Fibroblast of villous mesenchyme (primary cell): ENCODE measurements at regions not wholly inside any gene's neighbourhood (a gene's known extent, or its start where the extent isn't known, plus 50 kb on each side); places are given as distances from the start of the nearest gene placed in this dataset.

ENCODE experiments used
- DNase-seq: peaks from one replicate; pipeline ENCODE4 v3.0.0-alpha.2; 2010; ENCODE audit warnings: low read depth
- H3K4me3 ChIP-seq: 2 replicates; pipeline ENCODE4 v1.5.1; 2011; ENCODE audit warnings: low read depth, mild to moderate bottlenecking, low read length
- TF ChIP-seq, protein P1 (sequence below): IDR thresholded peaks from 2 replicates; pipeline ENCODE4 v1.5.1; 2012; ENCODE audit warnings: low read depth, mild to moderate bottlenecking, low read length; ENCODE audit not compliant: insufficient read depth

DNA sequence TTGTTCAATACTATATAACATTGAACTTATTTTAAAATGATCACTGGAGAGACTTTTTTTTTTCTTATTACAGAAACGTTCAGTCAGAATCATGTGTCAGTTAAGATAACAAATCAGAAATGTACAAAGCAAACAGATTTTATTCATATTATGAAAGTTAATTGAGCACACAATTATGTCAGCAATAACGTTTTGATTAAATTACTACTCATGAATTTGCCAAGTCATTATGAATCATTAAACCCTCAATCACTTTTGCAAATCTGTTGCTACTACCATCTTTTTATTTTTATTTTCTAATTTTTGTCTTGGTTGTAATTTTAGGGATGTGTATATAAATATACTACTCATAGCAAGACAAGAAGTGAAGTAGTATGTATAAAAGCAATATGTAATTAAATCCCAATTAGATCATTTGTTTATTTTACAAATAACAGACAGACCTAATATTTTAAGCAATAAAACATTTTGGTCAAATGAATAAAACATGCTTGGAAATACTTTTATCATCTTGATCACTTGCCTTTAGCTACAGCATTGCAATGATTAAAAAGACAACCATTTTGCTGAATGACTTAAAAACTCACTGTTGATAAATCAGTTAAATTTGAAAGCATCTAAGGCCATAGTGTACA lies 893.4 kb upstream of the MIR17HG start:
- H3K4me3 ChIP-seq, result no peak overlapping the region
- TF ChIP-seq, protein P1, sequence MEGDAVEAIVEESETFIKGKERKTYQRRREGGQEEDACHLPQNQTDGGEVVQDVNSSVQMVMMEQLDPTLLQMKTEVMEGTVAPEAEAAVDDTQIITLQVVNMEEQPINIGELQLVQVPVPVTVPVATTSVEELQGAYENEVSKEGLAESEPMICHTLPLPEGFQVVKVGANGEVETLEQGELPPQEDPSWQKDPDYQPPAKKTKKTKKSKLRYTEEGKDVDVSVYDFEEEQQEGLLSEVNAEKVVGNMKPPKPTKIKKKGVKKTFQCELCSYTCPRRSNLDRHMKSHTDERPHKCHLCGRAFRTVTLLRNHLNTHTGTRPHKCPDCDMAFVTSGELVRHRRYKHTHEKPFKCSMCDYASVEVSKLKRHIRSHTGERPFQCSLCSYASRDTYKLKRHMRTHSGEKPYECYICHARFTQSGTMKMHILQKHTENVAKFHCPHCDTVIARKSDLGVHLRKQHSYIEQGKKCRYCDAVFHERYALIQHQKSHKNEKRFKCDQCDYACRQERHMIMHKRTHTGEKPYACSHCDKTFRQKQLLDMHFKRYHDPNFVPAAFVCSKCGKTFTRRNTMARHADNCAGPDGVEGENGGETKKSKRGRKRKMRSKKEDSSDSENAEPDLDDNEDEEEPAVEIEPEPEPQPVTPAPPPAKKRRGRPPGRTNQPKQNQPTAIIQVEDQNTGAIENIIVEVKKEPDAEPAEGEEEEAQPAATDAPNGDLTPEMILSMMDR, result no peak
- no peak for DNase-seq

DNA sequence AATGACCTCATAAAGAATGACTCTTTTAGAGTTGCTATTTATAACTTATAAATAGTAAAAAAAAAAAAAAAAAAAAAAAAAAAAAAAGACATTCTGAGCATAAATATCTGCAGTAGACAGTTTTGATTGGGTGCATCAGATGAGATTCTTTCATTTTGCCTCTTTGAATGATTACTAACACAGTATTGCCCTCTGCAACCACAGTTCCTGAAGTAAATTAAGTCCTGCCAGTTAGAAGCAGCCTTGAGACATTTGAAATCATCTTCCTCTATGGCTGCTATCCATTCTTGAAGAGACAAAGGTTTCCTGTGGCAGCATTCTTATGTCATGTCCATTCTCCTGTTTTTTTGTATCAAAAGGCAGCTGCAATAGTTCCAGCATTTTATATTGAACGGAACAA lies 892.4 kb upstream of the MIR17HG start:
- no peak overlapping the region for H3K4me3 ChIP-seq
- DNase-seq, result no peak
- TF ChIP-seq, protein P1, result no peak

DNA sequence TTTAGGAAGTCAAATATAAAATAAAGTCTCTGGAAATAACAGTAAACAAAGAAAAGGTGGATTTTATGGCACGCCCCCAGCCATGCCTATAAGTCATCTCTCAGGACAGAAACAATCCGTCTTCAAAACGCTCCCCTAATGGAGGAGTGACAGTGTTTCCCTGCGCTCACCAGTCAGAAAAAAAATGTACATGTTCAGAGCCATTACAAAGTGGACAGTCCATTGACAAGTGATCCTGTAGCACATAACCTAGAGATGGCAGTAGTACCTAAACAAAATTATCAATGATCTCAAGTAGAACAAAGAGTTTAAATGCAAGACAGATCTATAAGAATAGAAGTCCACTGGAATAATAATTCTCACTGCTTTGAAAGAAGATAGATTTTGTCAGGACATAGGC lies 891.7 kb upstream of the MIR17HG start:
- no peak for DNase-seq
- TF ChIP-seq, protein P1, result no peak
- no peak overlapping the region for H3K4me3 ChIP-seq

DNA sequence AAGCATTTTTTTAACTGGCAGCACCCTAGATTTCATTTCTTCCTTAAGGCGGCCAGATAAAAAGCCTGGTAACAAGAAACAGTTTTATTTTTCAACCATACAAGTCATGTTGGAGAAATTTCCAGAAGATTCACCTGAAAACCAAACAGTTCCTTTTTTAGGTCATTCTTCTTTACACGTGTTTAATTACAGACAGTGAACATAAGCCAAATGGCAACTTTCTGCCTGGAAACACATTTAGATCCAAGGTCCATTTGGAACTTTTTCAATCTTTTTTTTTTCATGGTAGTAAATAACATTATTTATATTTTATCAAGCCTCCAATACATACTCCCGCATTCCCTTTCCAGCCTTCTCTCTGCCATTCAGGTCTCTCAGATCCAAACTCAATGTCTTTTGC lies 886.1 kb upstream of the MIR17HG start:
- DNase-seq, result no peak
- TF ChIP-seq, protein P1, result no peak
- no peak overlapping the region for H3K4me3 ChIP-seq

DNA sequence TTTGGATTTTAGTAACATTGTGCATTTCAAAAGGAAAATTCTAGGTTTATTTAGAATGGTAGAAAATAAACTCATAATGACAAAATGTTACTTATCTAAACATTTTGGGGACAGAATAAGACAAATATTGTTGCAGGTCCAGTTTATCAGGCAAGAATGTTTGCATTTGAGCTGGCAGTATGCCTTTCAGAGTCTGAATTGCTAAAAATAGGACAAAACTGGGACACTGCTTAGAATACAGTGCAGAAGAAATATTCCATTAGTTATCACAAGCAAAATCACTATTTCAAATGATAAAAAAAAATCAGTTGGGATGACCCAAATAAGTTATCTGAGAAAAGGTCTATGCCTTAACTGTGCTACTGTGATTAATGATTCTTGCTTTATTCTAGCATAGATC lies 870.3 kb upstream of the MIR17HG start:
- H3K4me3 ChIP-seq, result no peak overlapping the region
- TF ChIP-seq, protein P1, result no peak
- DNase-seq, result no peak

DNA sequence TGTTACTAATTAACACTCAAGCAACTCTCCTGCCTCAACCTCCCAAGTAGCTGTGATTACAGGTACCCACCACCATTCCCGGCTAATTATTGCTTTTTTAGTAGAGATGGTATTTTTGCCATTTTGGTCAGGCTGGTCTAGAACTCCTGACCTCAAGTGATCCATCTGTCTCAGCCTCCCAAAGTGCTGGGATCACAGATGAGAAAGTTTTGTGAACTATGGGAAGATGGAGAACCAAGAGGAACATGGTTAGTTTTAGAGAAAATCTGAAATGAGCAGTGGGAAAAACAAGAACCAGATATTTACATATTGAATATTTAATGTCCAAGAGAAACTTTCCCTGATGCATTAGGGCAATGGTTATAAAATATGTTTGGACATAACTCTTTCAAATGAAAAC lies 863.6 kb upstream of the MIR17HG start:
- DNase-seq, result no peak
- no peak overlapping the region for H3K4me3 ChIP-seq
- TF ChIP-seq, protein P1, result no peak

DNA sequence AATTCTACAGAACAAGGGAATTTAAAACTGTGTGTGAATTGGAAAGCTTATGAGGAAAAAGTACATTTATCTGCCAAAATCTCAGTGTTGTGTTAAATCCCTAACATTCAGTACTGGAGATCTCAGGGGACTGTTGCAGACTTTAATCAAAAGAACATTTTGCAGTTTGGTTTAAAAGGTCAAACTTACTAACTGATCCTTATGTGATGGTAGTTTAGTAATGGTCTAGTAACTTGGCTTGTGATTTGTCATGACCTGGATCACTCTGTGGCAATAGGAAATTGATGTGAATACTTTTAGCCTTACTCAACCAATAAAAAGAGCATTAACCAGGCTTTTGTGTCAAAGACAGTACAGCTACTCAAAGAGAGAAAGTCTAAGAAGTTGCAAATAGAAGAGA lies 862.1 kb upstream of the MIR17HG start:
- TF ChIP-seq, protein P1, result no peak
- H3K4me3 ChIP-seq, result no peak overlapping the region
- DNase-seq, result peak; percentile 88
